ENCODE measurements at regions not wholly inside any gene's neighbourhood (a gene's known extent, or its start where the extent isn't known, plus 50 kb on each side); places are given as distances from the start of the nearest gene placed in this dataset.

DNA sequence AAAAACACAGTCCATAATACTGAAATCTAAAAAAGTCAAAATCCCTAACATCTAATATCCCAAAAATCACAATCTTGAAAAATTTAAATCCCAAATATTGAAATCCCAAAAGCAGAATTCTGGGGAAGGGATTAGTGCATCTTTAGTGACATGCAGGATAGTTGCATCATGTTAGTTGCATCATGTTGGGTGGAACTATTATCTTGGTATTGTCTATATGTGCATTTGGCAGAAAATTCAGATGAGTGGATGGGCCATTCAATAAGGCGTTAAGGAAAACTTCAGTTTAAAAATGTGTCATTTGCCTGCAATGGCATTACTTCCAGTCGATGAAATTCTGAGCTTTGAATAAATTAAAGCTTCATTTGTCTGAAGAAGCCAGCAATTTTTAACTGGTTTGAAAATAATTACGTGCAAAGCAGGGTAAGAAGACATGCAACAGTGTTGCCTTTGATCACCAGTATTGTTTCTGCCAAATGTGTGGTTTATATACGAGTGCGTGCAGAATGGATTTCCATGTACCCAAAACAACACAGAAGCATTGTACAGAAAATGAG is 221.4 kb upstream of the NFE2L3 start:
- TF ChIP-seq, protein P1, sequence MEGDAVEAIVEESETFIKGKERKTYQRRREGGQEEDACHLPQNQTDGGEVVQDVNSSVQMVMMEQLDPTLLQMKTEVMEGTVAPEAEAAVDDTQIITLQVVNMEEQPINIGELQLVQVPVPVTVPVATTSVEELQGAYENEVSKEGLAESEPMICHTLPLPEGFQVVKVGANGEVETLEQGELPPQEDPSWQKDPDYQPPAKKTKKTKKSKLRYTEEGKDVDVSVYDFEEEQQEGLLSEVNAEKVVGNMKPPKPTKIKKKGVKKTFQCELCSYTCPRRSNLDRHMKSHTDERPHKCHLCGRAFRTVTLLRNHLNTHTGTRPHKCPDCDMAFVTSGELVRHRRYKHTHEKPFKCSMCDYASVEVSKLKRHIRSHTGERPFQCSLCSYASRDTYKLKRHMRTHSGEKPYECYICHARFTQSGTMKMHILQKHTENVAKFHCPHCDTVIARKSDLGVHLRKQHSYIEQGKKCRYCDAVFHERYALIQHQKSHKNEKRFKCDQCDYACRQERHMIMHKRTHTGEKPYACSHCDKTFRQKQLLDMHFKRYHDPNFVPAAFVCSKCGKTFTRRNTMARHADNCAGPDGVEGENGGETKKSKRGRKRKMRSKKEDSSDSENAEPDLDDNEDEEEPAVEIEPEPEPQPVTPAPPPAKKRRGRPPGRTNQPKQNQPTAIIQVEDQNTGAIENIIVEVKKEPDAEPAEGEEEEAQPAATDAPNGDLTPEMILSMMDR (IDR thresholded peaks at IDR 0.05), result no peak
- TF ChIP-seq POLR2A (IDR thresholded peaks at IDR 0.05), result no peak
- TF ChIP-seq EP300 (IDR thresholded peaks at IDR 0.05), result no peak

DNA sequence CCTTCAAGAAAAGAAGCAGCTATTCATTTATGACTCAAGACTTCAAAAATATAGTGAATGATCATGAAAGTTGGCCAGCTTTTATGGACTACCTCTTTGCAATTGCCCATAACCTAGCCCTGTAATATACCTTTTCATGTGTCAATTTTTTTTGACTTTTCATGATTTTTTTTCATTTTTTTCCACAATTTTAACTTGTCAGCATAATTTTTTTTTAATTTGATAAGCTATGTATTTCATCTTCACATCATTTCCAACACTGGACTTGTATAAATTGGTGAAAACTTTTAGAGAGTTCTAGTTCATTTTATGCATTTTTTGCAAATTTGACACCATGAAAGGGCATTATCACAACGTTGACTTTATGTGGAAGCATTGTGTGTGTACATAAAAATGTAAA is 220.8 kb upstream of the NFE2L3 start:
- Histone ChIP-seq H3K4me3 (no peak overlapping the region), H3K9me3 (peaks cover 0 to 27% (median 4%) of the 10 kb centered on the region in 4 donors), H3K36me3 (no peaks in the 10 kb centered on the region), H3K27ac (no peak overlapping the region), H3K4me1 (no peaks in the 10 kb centered on the region), H3K27me3 (peaks cover 0 to 5% of the 10 kb centered on the region in 2 donors)
- TF ChIP-seq, protein P1 (IDR thresholded peaks at IDR 0.05), result no peak
- TF ChIP-seq EP300 (IDR thresholded peaks at IDR 0.05) (no peak), POLR2A (IDR thresholded peaks at IDR 0.05) (no peak)
- 69 to 70% methylated on average over 1 of the region's 1 CpG for WGBS, 2 donors
- DNase-seq (ENCODE audit: low spot score in 2 of 2), result no peak

More for the DNA sequence above, 221.4 kb upstream of the NFE2L3 start:
- WGBS, 2 donors, result 82 to 85% methylated on average over 5 of the region's 5 CpGs
- H3K4me1 ChIP-seq, result no peaks in the 10 kb centered on the region
- H3K27ac ChIP-seq, result no peak overlapping the region
- H3K4me3 ChIP-seq, result no peak overlapping the region
- no peak for DNase-seq (ENCODE audit: low spot score in 2 of 2)
- H3K9me3 ChIP-seq, result peaks cover 0 to 24% (median 4%) of the 10 kb centered on the region in 4 donors
- H3K36me3 ChIP-seq, result no peaks in the 10 kb centered on the region
- peaks cover 0 to 5% of the 10 kb centered on the region in 2 donors for H3K27me3 ChIP-seq

DNA sequence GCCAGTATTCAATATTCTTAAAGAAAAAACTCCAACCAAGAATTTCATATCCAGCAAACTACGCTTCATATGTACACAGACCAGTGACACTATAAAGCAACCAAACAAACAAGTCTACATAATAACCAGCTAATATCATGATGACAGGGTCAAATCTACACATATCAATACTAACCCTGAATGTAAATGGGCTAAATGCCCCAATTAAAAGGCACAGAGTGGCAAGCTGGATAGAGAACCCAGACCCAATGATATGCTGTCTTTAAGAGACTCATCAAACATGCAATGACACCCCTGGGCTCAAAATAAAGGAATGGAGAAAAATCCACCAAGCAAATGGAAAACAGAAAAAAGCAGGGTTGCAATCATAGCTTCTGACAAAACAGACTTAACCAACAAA is 218.1 kb upstream of the NFE2L3 start:
- 92 to 100% methylated on average over 1 of the region's 1 CpG for WGBS, 2 donors
- DNase-seq (ENCODE audit: low spot score in 2 of 2), result no peak
- peaks cover 0 to 5% of the 10 kb centered on the region in 2 donors for H3K27me3 ChIP-seq
- peaks cover 0 to 32% (median 4%) of the 10 kb centered on the region in 4 donors for H3K9me3 ChIP-seq
- TF ChIP-seq POLR2A (IDR thresholded peaks at IDR 0.05) (no peak), EP300 (IDR thresholded peaks at IDR 0.05) (no peak)
- TF ChIP-seq, protein P1 (IDR thresholded peaks at IDR 0.05), result no peak
- H3K4me1 ChIP-seq, result no peaks in the 10 kb centered on the region
- no peak overlapping the region for H3K4me3 ChIP-seq
- H3K27ac ChIP-seq, result no peak overlapping the region
- H3K36me3 ChIP-seq, result no peaks in the 10 kb centered on the region

DNA sequence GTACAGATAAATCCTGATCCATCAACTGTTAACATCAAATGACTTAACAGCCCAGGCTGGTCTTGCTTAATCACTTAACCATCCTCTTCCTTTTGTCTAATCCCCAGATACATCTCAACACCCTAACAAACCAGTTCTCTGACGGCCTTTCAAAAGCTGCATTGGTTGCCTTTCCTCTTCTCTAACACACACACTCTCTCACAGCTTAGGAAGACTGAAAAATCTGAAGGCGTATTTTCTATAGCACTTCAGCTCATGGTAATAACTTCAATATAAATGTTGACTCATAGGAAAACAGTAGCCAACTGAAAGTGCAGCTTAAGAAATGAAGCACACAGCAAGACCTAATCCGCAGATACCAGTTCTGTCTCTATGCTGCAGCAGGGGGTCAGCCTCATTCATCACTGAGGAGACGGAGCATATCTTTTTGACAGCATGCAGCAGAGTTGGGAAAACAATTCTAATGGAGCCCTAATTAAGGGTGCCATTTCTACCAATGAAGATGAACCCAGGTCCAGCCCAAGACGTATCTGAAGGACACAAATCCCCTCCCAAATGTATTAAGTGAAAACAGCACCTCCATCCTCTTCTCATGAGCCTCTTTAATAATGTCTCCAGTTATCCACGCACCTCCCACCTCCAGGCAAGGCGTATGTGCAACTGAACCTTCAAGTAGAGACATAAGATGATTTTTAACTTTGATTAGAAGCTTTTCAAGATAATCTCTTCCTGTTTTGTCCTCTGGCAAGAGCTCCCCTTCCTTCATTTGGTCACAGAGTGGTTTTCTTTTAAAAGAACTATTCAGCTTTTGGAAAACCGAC is 211.7 kb upstream of the NFE2L3 start:
- no peak for TF ChIP-seq POLR2A (IDR thresholded peaks at IDR 0.05)
- TF ChIP-seq, protein P1 (IDR thresholded peaks at IDR 0.05), result no peak
- TF ChIP-seq EP300 (IDR thresholded peaks at IDR 0.05), result no peak
- 47 to 50% methylated on average over 8 of the region's 8 CpGs for WGBS, 2 donors
- Histone ChIP-seq H3K36me3 (no peaks in the 10 kb centered on the region), H3K4me1 (no peaks in the 10 kb centered on the region), H3K27ac (no peak overlapping the region), H3K4me3 (no peak overlapping the region), H3K27me3 (peaks cover 0 to 9% of the 10 kb centered on the region in 2 donors), H3K9me3 (peaks cover 0 to 9% (median 0%) of the 10 kb centered on the region in 4 donors)
- DNase-seq (ENCODE audit: low spot score in 2 of 2), result no peak
